Glutamatergic neuron (in vitro differentiated cells): ENCODE measurements at regions not wholly inside any gene's neighbourhood (a gene's known extent, or its start where the extent isn't known, plus 50 kb on each side); places are given as distances from the start of the nearest gene placed in this dataset.

Source experiments
- DNase-seq: peaks from one replicate; pipeline ENCODE4 v3.0.0; 2022
- H3K27ac Mint-ChIP-seq: one replicate; pipeline ENCODE4 v1.8.0; 2020; ENCODE audit warnings: mild to moderate bottlenecking, mixed read lengths, inconsistent platforms; ENCODE audit not compliant: unreplicated experiment
- H3K27me3 Mint-ChIP-seq: one replicate; pipeline ENCODE4 v1.8.0; 2020; ENCODE audit warnings: mild to moderate bottlenecking, moderate library complexity, mixed read lengths, inconsistent platforms; ENCODE audit not compliant: unreplicated experiment
- H3K36me3 Mint-ChIP-seq: one replicate; pipeline ENCODE4 v1.8.0; 2020; ENCODE audit warnings: mild to moderate bottlenecking, mixed read lengths, inconsistent platforms; ENCODE audit not compliant: unreplicated experiment
- H3K4me1 Mint-ChIP-seq: one replicate; pipeline ENCODE4 v1.8.0; 2020; ENCODE audit warnings: mild to moderate bottlenecking, low read depth, mixed read lengths, inconsistent platforms; ENCODE audit not compliant: unreplicated experiment
- H3K4me3 Mint-ChIP-seq: one replicate; pipeline ENCODE4 v1.8.0; 2020; ENCODE audit warnings: mild to moderate bottlenecking, mixed read lengths, inconsistent platforms; ENCODE audit not compliant: unreplicated experiment
- H3K9me3 Mint-ChIP-seq: one replicate; pipeline ENCODE4 v1.8.0; 2020; ENCODE audit warnings: mild to moderate bottlenecking, moderate library complexity, mixed read lengths, inconsistent platforms; ENCODE audit not compliant: unreplicated experiment
- TF ChIP-seq, protein P1 (sequence below): fragments of 200-600 bp; sonication (generic); IDR thresholded peaks from one replicate; pipeline ENCODE4 v1.5.0; 2021; ENCODE audit not compliant: partially characterized antibody, unreplicated experiment

DNA sequence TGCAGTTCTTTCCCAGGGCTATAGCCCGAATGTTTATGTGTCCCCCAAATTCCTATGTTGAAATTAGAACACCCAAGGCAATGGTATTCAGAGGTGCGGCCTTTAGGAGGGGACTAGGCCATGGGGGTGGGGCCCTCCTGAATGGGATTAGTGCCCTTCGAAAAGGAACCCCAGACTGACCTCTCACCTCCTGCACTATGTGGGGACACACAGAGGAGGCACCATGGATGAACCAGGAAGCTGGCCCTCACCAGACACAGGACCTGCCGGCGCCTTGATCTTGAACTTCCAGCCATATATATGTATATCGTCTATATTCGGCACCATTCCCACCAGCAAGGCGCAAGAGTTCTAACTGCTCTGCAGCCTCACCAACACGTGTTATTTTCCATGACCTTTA, 101.5 kb upstream of the BHLHE23 start:
- TF ChIP-seq, protein P1, sequence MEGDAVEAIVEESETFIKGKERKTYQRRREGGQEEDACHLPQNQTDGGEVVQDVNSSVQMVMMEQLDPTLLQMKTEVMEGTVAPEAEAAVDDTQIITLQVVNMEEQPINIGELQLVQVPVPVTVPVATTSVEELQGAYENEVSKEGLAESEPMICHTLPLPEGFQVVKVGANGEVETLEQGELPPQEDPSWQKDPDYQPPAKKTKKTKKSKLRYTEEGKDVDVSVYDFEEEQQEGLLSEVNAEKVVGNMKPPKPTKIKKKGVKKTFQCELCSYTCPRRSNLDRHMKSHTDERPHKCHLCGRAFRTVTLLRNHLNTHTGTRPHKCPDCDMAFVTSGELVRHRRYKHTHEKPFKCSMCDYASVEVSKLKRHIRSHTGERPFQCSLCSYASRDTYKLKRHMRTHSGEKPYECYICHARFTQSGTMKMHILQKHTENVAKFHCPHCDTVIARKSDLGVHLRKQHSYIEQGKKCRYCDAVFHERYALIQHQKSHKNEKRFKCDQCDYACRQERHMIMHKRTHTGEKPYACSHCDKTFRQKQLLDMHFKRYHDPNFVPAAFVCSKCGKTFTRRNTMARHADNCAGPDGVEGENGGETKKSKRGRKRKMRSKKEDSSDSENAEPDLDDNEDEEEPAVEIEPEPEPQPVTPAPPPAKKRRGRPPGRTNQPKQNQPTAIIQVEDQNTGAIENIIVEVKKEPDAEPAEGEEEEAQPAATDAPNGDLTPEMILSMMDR, result no peak
- no peak overlapping the region for H3K27ac Mint-ChIP-seq
- H3K4me3 Mint-ChIP-seq, result no peak overlapping the region
- no peak for DNase-seq
- H3K4me1 Mint-ChIP-seq, result no peaks in the 10 kb centered on the region
- H3K9me3 Mint-ChIP-seq, result peaks cover 5% of the 10 kb centered on the region
- peaks cover 8% of the 10 kb centered on the region for H3K27me3 Mint-ChIP-seq
- peaks cover 12% of the 10 kb centered on the region for H3K36me3 Mint-ChIP-seq

DNA sequence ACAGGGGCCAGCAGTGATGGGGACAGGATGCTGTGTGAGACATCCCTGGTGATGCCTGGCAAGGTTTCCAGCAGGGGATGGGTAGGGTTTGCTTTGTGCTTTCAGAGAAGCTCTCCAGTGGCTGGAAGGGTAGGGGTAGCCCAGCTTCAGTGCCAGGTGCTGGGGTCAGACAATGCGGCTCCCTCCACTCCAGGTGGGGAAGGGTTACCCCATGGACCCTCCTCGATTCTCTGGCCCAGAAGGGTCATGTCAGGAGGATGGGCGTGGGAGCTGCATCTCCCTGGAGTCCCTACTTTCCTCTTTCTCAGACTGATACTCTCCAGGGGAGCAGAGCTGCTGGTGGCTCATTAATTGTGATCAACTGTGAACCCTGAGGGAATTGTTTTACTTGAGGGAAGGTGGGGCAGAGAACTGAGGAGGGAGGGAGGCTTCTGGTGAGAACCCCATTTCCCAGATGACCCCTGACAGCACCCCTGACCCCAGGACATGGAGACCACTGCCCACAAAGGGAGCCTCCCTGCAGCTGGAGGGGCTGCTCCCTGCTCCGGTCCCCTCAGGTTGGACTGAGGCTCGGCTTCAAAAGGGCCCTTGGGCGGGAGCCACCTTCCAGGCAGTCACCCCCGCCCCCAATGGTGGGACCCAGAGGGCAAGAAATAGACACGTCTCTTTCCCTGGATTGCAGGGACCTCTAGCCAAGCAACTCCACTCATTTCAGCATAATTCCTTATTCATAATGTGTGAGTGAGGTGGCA, 100.9 kb upstream of the BHLHE23 start:
- Mint-ChIP-seq H3K27ac (no peak overlapping the region), H3K4me3 (no peak overlapping the region), H3K4me1 (no peaks in the 10 kb centered on the region), H3K36me3 (peaks cover 12% of the 10 kb centered on the region), H3K9me3 (peaks cover 2% of the 10 kb centered on the region), H3K27me3 (peaks cover 8% of the 10 kb centered on the region)
- DNase-seq, result no peak
- TF ChIP-seq, protein P1, result no peak

- Mint-ChIP-seq H3K4me3 (no peak overlapping the region), H3K4me1 (no peaks in the 10 kb centered on the region), H3K9me3 (peaks cover 2% of the 10 kb centered on the region), H3K27me3 (peaks cover 8% of the 10 kb centered on the region), H3K27ac (no peak overlapping the region), H3K36me3 (peaks cover 10% of the 10 kb centered on the region)
- no peak for DNase-seq
- TF ChIP-seq, protein P1, result no peak
Measured at GRCh38 chr20:63106765-63107448, 100.1 kb upstream of the BHLHE23 start.

- TF ChIP-seq, protein P1, result no peak
- Mint-ChIP-seq H3K27me3 (peaks cover 10% of the 10 kb centered on the region), H3K36me3 (peaks cover 5% of the 10 kb centered on the region), H3K4me3 (no peak overlapping the region), H3K27ac (no peak overlapping the region), H3K9me3 (peaks cover 2% of the 10 kb centered on the region), H3K4me1 (no peaks in the 10 kb centered on the region)
- DNase-seq, result no peak
Measured at GRCh38 chr20:63106108-63106764, 99.5 kb upstream of the BHLHE23 start.
